Caco-2 (cell line): ENCODE measurements at regions not wholly inside any gene's neighbourhood (a gene's known extent, or its start where the extent isn't known, plus 50 kb on each side); places are given as distances from the start of the nearest gene placed in this dataset.

Experiments used
- BruUV-seq: library from RNA; stranded (reverse); fragments of 400-500 nt; replicated peaks from 2 replicates; lab custom pipeline; 2021; lab: Mats Ljungman, UMichigan
- CTCF ChIA-PET: fragments of 300-600 bp; sonication (Branson Sonifier 250); formaldehyde crosslinking; loops from one replicate; lab custom pipeline; 2022; ENCODE audit warnings: antibody characterized with exemption; lab: Charles Lee
- POLR2A ChIA-PET: fragments of 300-600 bp; sonication (Branson Sonifier 250); formaldehyde crosslinking; loops from one replicate; lab custom pipeline; 2022; ENCODE audit warnings: antibody characterized with exemption; lab: Charles Lee
- DNase-seq, 2 experiments: peaks; one replicate each; pipeline versions ENCODE4 v3.0.0 to v3.0.0-alpha.2; 2020 to 2022
- H3K27me3 ChIP-seq: replicated peaks from 2 replicates; pipeline ENCODE4 v1.6.0; 2011; ENCODE audit warnings: low read length; ENCODE audit not compliant: control insufficient read depth, insufficient read depth
- H3K36me3 ChIP-seq: 2 replicates; pipeline ENCODE4 v1.5.1; 2011; ENCODE audit warnings: low read length; ENCODE audit not compliant: control insufficient read depth, insufficient read depth
- H3K4me1 ChIP-seq: fragments of 250-450 bp; sonication (Bioruptor Pico); 2 replicates; pipeline ENCODE4 v1.5.1; 2020; ENCODE audit warnings: mild to moderate bottlenecking
- H3K4me3 ChIP-seq: 2 replicates; pipeline ENCODE4 v1.5.1; 2011; ENCODE audit warnings: low read depth, mild to moderate bottlenecking, control low read depth, low read length
- H3K9me3 ChIP-seq: fragments of 250-450 bp; sonication (Bioruptor Pico); 2 replicates; pipeline ENCODE4 v1.5.1; 2020; ENCODE audit warnings: mild to moderate bottlenecking, moderate library complexity
- H3K27ac Mint-ChIP-seq: one replicate; pipeline ENCODE4 v1.8.0; 2022; ENCODE audit warnings: mixed read lengths; ENCODE audit not compliant: unreplicated experiment
- H3K27me3 Mint-ChIP-seq: one replicate; pipeline ENCODE4 v1.8.0; 2022; ENCODE audit warnings: mixed read lengths; ENCODE audit not compliant: insufficient read depth, unreplicated experiment
- H3K36me3 Mint-ChIP-seq: one replicate; pipeline ENCODE4 v1.8.0; 2022; ENCODE audit warnings: mild to moderate bottlenecking, mixed read lengths; ENCODE audit not compliant: insufficient read depth, unreplicated experiment
- H3K4me1 Mint-ChIP-seq: one replicate; pipeline ENCODE4 v1.8.0; 2022; ENCODE audit warnings: low read depth, mixed read lengths; ENCODE audit not compliant: unreplicated experiment
- H3K4me3 Mint-ChIP-seq: one replicate; pipeline ENCODE4 v1.8.0; 2022; ENCODE audit warnings: mild to moderate bottlenecking, moderate library complexity, mixed read lengths; ENCODE audit not compliant: unreplicated experiment
- H3K9me3 Mint-ChIP-seq: one replicate; pipeline ENCODE4 v1.8.0; 2022; ENCODE audit warnings: mixed read lengths; ENCODE audit not compliant: unreplicated experiment
- CTCF ChIP-seq, 2 experiments: fragments of 200-600 bp in 1 of 2; IDR thresholded peaks; 1 replicate in 1 of 2; 2 replicates in 1 of 2; pipeline versions ENCODE4 v1.5.1 to v1.8.0; 2011 to 2022; ENCODE audit warnings: antibody characterized with exemption in 1 of 2, control low read depth in 1 of 2, inconsistent platforms in 1 of 2, low read depth in 1 of 2, low read length in 1 of 2, mild to moderate bottlenecking in 1 of 2, moderate library complexity in 1 of 2; ENCODE audit not compliant: insufficient read depth in 1 of 2, severe bottlenecking in 1 of 2, unreplicated experiment in 1 of 2
- intact Hi-C: fragments of 100-400 bp; cut with micrococcal nuclease; formaldehyde crosslinking; loops from one replicate; pipeline ENCODE4 v1.10.0; 2022; ENCODE audit not compliant: unreplicated experiment

- H3K4me1 ChIP-seq = no peaks in the 10 kb centered on the region
- no peaks in the 10 kb centered on the region for H3K9me3 ChIP-seq
- Mint-ChIP-seq H3K27me3 (peaks cover 4% of the 10 kb centered on the region), H3K4me1 (no peaks in the 10 kb centered on the region), H3K36me3 (no peaks in the 10 kb centered on the region), H3K9me3 (no peaks in the 10 kb centered on the region), H3K4me3 (no peak overlapping the region), H3K27ac (no peak overlapping the region)
- H3K36me3 ChIP-seq = no peaks in the 10 kb centered on the region
- BruUV-seq = no TSS peak
- no peak for TF ChIP-seq CTCF (IDR thresholded peaks at IDR 0.05; ENCODE audit: insufficient read depth in 1 of 2, low read depth in 1 of 2, low read length in 1 of 2, severe bottlenecking in 1 of 2, unreplicated experiment in 1 of 2)
- POLR2A ChIA-PET = no interaction called here
- intact Hi-C loops = no loop called here
- H3K4me3 ChIP-seq = no peak overlapping the region
- CTCF ChIA-PET = interaction anchor here (2.3 kb wide), 1 partner anchor 28 kb away, joined by 7 read pairs; no protein-coding TSS in a partner anchor
- H3K27me3 ChIP-seq = no peaks in the 10 kb centered on the region
- no peak for DNase-seq
Observed at GRCh38 chr12:13282861-13283260, 86.3 kb downstream of the EMP1 start.

GRCh38 chr12:13278249-13278787 lies 81.8 kb downstream of the EMP1 start:
- ChIA-PET POLR2A (no interaction called here), CTCF (interaction anchor here (0.6 to 2.6 kb wide), 8 partner anchors 11 to 704 kb away, joined by 3 to 22 read pairs (median 3); no protein-coding TSS in a partner anchor)
- intact Hi-C loops = no loop called here
- TF ChIP-seq CTCF (IDR thresholded peaks at IDR 0.05; ENCODE audit: insufficient read depth in 1 of 2, low read depth in 1 of 2, low read length in 1 of 2, severe bottlenecking in 1 of 2, unreplicated experiment in 1 of 2) = peak; percentile 83 to 96
- Histone ChIP-seq H3K36me3 (no peaks in the 10 kb centered on the region), H3K4me1 (peaks cover 5% of the 10 kb centered on the region), H3K9me3 (no peaks in the 10 kb centered on the region), H3K4me3 (no peak overlapping the region), H3K27me3 (no peaks in the 10 kb centered on the region)
- H3K27ac Mint-ChIP-seq = no peak overlapping the region
- BruUV-seq = no TSS peak
- H3K9me3 Mint-ChIP-seq = no peaks in the 10 kb centered on the region
- H3K4me3 Mint-ChIP-seq = no peak overlapping the region
- peak in 1 of 2 experiments; percentile 67 for DNase-seq
- H3K36me3 Mint-ChIP-seq = no peaks in the 10 kb centered on the region
- H3K4me1 Mint-ChIP-seq = peaks cover 14% of the 10 kb centered on the region
- peaks cover 4% of the 10 kb centered on the region for H3K27me3 Mint-ChIP-seq

- Mint-ChIP-seq H3K4me3 (no peak overlapping the region), H3K4me1 (peaks cover 20% of the 10 kb centered on the region), H3K27me3 (peaks cover 4% of the 10 kb centered on the region), H3K27ac (no peak overlapping the region), H3K9me3 (no peaks in the 10 kb centered on the region), H3K36me3 (no peaks in the 10 kb centered on the region)
- H3K27me3 ChIP-seq = no peaks in the 10 kb centered on the region
- no peak for DNase-seq
- no peak overlapping the region for H3K4me3 ChIP-seq
- no peaks in the 10 kb centered on the region for H3K9me3 ChIP-seq
- TF ChIP-seq CTCF (IDR thresholded peaks at IDR 0.05; ENCODE audit: insufficient read depth in 1 of 2, low read depth in 1 of 2, low read length in 1 of 2, severe bottlenecking in 1 of 2, unreplicated experiment in 1 of 2) = no peak
- ChIA-PET CTCF (interaction anchor here (2.6 kb wide), 1 partner anchor 22 kb away, joined by 22 read pairs; no protein-coding TSS in a partner anchor), POLR2A (no interaction called here)
- BruUV-seq = no TSS peak
- intact Hi-C loops = no loop called here
- H3K4me1 ChIP-seq = peaks cover 15% of the 10 kb centered on the region
- no peaks in the 10 kb centered on the region for H3K36me3 ChIP-seq
Observed at GRCh38 chr12:13277293-13277692, 80.8 kb downstream of the EMP1 start.
